ENCODE measurements at regions not wholly inside any gene's neighbourhood (a gene's known extent, or its start where the extent isn't known, plus 50 kb on each side); places are given as distances from the start of the nearest gene placed in this dataset.
A peak's percentile ranks its signal among the peaks of the same experiment; 100 is the strongest.

GRCh38 chr12:131640525-131640924, 70.4 kb upstream of the SFSWAP start:
- Histone ChIP-seq H3K79me2 (ENCODE audit: control insufficient read depth, insufficient read depth, low read length, poor library complexity) (no peaks in the 10 kb centered on the region), H3K4ac (ENCODE audit: low read depth, low read length) (no peak overlapping the region), H3K4me1 (ENCODE audit: control insufficient read depth in 1 of 2, insufficient read depth in 2 of 2, low read length in 2 of 2) (no peaks in the 10 kb centered on the region), H2BK120ac (ENCODE audit: insufficient read depth, low read length, poor library complexity) (no peak overlapping the region), H2AK5ac (ENCODE audit: low read length) (no peak overlapping the region), H4K12ac (ENCODE audit: low read depth, low read length) (no peak overlapping the region), H3K18ac (ENCODE audit: low read length) (no peak overlapping the region), H3K27ac (ENCODE audit: low read depth, low read length) (no peak overlapping the region), H3K36me3 (ENCODE audit: control insufficient read depth in 1 of 2, insufficient read depth in 2 of 2, low read length in 2 of 2) (no peaks in the 10 kb centered on the region), H2BK12ac (ENCODE audit: low read length) (no peak overlapping the region), H2BK5ac (ENCODE audit: low read depth, low read length, poor library complexity) (no peak overlapping the region), H3K9me3 (ENCODE audit: insufficient read depth, low read depth, low read length) (peaks cover 2% of the 10 kb centered on the region), H3K27me3 (ENCODE audit: insufficient read depth, low read length) (no peaks in the 10 kb centered on the region), H3K14ac (ENCODE audit: low read length) (no peak overlapping the region), H4K8ac (ENCODE audit: low read depth, low read length) (no peak overlapping the region), H3K9ac (ENCODE audit: low read length) (no peak overlapping the region), H3K23ac (ENCODE audit: low read length) (no peak overlapping the region), H3K79me1 (ENCODE audit: low read length) (no peaks in the 10 kb centered on the region), H4K91ac (ENCODE audit: low read depth, low read length) (no peak overlapping the region), H3K4me3 (ENCODE audit: low read depth, low read length) (no peak overlapping the region), H3K4me2 (ENCODE audit: low read length) (no peak overlapping the region), H2AFZ (ENCODE audit: insufficient read depth, low read length, poor library complexity) (no peak overlapping the region)
- no CpG with 5 or more reads among the region's 7 CpGs for WGBS (ENCODE audit: extremely low coverage, insufficient coverage, insufficient read length)
- no peak for DNase-seq

DNA sequence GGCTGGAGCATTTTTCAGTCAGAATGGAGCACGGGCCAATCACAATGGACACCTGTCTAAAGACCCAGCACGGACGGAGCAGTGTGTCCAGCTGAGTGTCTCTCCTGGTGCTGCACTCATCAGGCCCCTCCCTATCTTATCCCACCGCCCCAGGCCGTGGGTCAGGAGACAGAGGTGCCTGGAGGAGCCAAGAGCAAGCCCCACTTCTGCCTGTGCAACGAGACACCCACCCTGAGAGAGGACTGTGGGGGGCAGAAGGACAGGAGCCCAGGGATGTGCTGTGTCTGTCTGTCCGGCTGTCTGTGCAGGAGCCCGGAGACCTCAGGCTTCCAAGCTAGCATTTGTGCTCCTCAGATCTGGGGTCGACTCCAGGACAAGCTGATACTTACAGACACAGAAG, 69.6 kb upstream of the SFSWAP start:
- Histone ChIP-seq H3K4ac (ENCODE audit: low read depth, low read length) (no peak overlapping the region), H3K36me3 (ENCODE audit: control insufficient read depth in 1 of 2, insufficient read depth in 2 of 2, low read length in 2 of 2) (no peaks in the 10 kb centered on the region), H3K27me3 (ENCODE audit: insufficient read depth, low read length) (no peaks in the 10 kb centered on the region), H2AK5ac (ENCODE audit: low read length) (no peak overlapping the region), H3K4me1 (ENCODE audit: control insufficient read depth in 1 of 2, insufficient read depth in 2 of 2, low read length in 2 of 2) (no peaks in the 10 kb centered on the region), H3K9ac (ENCODE audit: low read length) (no peak overlapping the region), H2BK12ac (ENCODE audit: low read length) (no peak overlapping the region), H2BK120ac (ENCODE audit: insufficient read depth, low read length, poor library complexity) (no peak overlapping the region), H4K12ac (ENCODE audit: low read depth, low read length) (no peak overlapping the region), H2AFZ (ENCODE audit: insufficient read depth, low read length, poor library complexity) (no peak overlapping the region), H3K4me2 (ENCODE audit: low read length) (no peak overlapping the region), H2BK5ac (ENCODE audit: low read depth, low read length, poor library complexity) (no peak overlapping the region), H3K23ac (ENCODE audit: low read length) (no peak overlapping the region), H3K18ac (ENCODE audit: low read length) (no peak overlapping the region), H3K79me1 (ENCODE audit: low read length) (no peaks in the 10 kb centered on the region), H4K8ac (ENCODE audit: low read depth, low read length) (no peak overlapping the region), H3K14ac (ENCODE audit: low read length) (no peak overlapping the region), H4K91ac (ENCODE audit: low read depth, low read length) (no peak overlapping the region), H3K4me3 (ENCODE audit: low read depth, low read length) (no peak overlapping the region), H3K79me2 (ENCODE audit: control insufficient read depth, insufficient read depth, low read length, poor library complexity) (no peaks in the 10 kb centered on the region), H3K27ac (ENCODE audit: low read depth, low read length) (no peak overlapping the region), H3K9me3 (ENCODE audit: insufficient read depth, low read depth, low read length) (peaks cover 2% of the 10 kb centered on the region)
- DNase-seq, result no peak
- no CpG with 5 or more reads among the region's 9 CpGs for WGBS (ENCODE audit: extremely low coverage, insufficient coverage, insufficient read length)

- Histone ChIP-seq H3K4ac (ENCODE audit: low read depth, low read length) (no peak overlapping the region), H3K4me1 (ENCODE audit: control insufficient read depth in 1 of 2, insufficient read depth in 2 of 2, low read length in 2 of 2) (no peaks in the 10 kb centered on the region)
- no CpG with 5 or more reads among the region's 8 CpGs for WGBS (ENCODE audit: extremely low coverage, insufficient coverage, insufficient read length)
Measured at GRCh38 chr12:131642101-131642540, 68.8 kb upstream of the SFSWAP start.

GRCh38 chr12:131642771-131643170, 68.1 kb upstream of the SFSWAP start:
- Histone ChIP-seq H2BK5ac (ENCODE audit: low read depth, low read length, poor library complexity) (no peak overlapping the region), H3K36me3 (ENCODE audit: control insufficient read depth in 1 of 2, insufficient read depth in 2 of 2, low read length in 2 of 2) (no peaks in the 10 kb centered on the region), H3K79me2 (ENCODE audit: control insufficient read depth, insufficient read depth, low read length, poor library complexity) (no peaks in the 10 kb centered on the region), H2AFZ (ENCODE audit: insufficient read depth, low read length, poor library complexity) (no peak overlapping the region), H4K91ac (ENCODE audit: low read depth, low read length) (no peak overlapping the region), H3K4me1 (ENCODE audit: control insufficient read depth in 1 of 2, insufficient read depth in 2 of 2, low read length in 2 of 2) (no peaks in the 10 kb centered on the region), H2BK120ac (ENCODE audit: insufficient read depth, low read length, poor library complexity) (no peak overlapping the region), H4K8ac (ENCODE audit: low read depth, low read length) (no peak overlapping the region), H3K4me2 (ENCODE audit: low read length) (no peak overlapping the region), H3K27ac (ENCODE audit: low read depth, low read length) (no peak overlapping the region), H3K79me1 (ENCODE audit: low read length) (no peaks in the 10 kb centered on the region), H3K4ac (ENCODE audit: low read depth, low read length) (no peak overlapping the region), H3K18ac (ENCODE audit: low read length) (no peak overlapping the region), H3K4me3 (ENCODE audit: low read depth, low read length) (no peak overlapping the region), H3K23ac (ENCODE audit: low read length) (no peak overlapping the region), H3K27me3 (ENCODE audit: insufficient read depth, low read length) (no peaks in the 10 kb centered on the region), H3K14ac (ENCODE audit: low read length) (no peak overlapping the region), H3K9ac (ENCODE audit: low read length) (no peak overlapping the region), H2AK5ac (ENCODE audit: low read length) (no peak overlapping the region), H2BK12ac (ENCODE audit: low read length) (no peak overlapping the region), H3K9me3 (ENCODE audit: insufficient read depth, low read depth, low read length) (peaks cover 2% of the 10 kb centered on the region), H4K12ac (ENCODE audit: low read depth, low read length) (no peak overlapping the region)
- WGBS (ENCODE audit: extremely low coverage, insufficient coverage, insufficient read length), result no CpG with 5 or more reads among the region's 17 CpGs
- DNase-seq, result no peak

More at GRCh38 chr12:131642101-131642540, 68.8 kb upstream of the SFSWAP start:
- Histone ChIP-seq H3K79me1 (ENCODE audit: low read length) (no peaks in the 10 kb centered on the region), H2AK5ac (ENCODE audit: low read length) (no peak overlapping the region), H4K91ac (ENCODE audit: low read depth, low read length) (no peak overlapping the region), H2BK5ac (ENCODE audit: low read depth, low read length, poor library complexity) (no peak overlapping the region), H3K4me2 (ENCODE audit: low read length) (no peak overlapping the region), H3K14ac (ENCODE audit: low read length) (no peak overlapping the region), H3K4me3 (ENCODE audit: low read depth, low read length) (peak overlapping the region; percentile 10), H3K36me3 (ENCODE audit: control insufficient read depth in 1 of 2, insufficient read depth in 2 of 2, low read length in 2 of 2) (no peaks in the 10 kb centered on the region), H4K12ac (ENCODE audit: low read depth, low read length) (no peak overlapping the region), H3K79me2 (ENCODE audit: control insufficient read depth, insufficient read depth, low read length, poor library complexity) (no peaks in the 10 kb centered on the region), H2AFZ (ENCODE audit: insufficient read depth, low read length, poor library complexity) (no peak overlapping the region), H4K8ac (ENCODE audit: low read depth, low read length) (no peak overlapping the region), H3K18ac (ENCODE audit: low read length) (no peak overlapping the region), H3K23ac (ENCODE audit: low read length) (no peak overlapping the region), H3K9me3 (ENCODE audit: insufficient read depth, low read depth, low read length) (peaks cover 2% of the 10 kb centered on the region), H2BK12ac (ENCODE audit: low read length) (no peak overlapping the region), H3K27me3 (ENCODE audit: insufficient read depth, low read length) (no peaks in the 10 kb centered on the region), H2BK120ac (ENCODE audit: insufficient read depth, low read length, poor library complexity) (no peak overlapping the region), H3K27ac (ENCODE audit: low read depth, low read length) (no peak overlapping the region), H3K9ac (ENCODE audit: low read length) (no peak overlapping the region)
- no peak for DNase-seq

Measured in trophoblast cell (in vitro differentiated cells and primary cell).